H9 (cell line): ENCODE measurements at regions not wholly inside any gene's neighbourhood (a gene's known extent, or its start where the extent isn't known, plus 50 kb on each side); places are given as distances from the start of the nearest gene placed in this dataset.

Experiments used
- DNase-seq: peaks from one replicate; pipeline ENCODE4 v3.0.0-alpha.2; 2017
- H2AFZ ChIP-seq: one replicate; pipeline ENCODE4 v1.6.1; 2013; ENCODE audit warnings: mild to moderate bottlenecking, low read length, control low read depth, moderate library complexity
- H2AK5ac ChIP-seq: 2 replicates; pipeline ENCODE4 v1.6.1; 2013; ENCODE audit warnings: low read length, control low read depth, mixed read lengths; ENCODE audit not compliant: insufficient read length
- H2BK120ac ChIP-seq: one replicate; pipeline ENCODE4 v1.6.1; 2013; ENCODE audit warnings: low read depth, mild to moderate bottlenecking, low read length, control low read depth, inconsistent platforms; ENCODE audit not compliant: poor library complexity, severe bottlenecking
- H2BK12ac ChIP-seq: 2 replicates; pipeline ENCODE4 v1.6.1; 2013; ENCODE audit warnings: low read length, control low read depth, mixed read lengths, low read depth; ENCODE audit not compliant: insufficient read length
- H2BK15ac ChIP-seq: 2 replicates; pipeline ENCODE4 v1.6.1; 2013; ENCODE audit warnings: low read depth, low read length, control low read depth
- H2BK20ac ChIP-seq: one replicate; pipeline ENCODE4 v1.6.1; 2013; ENCODE audit warnings: low read depth, mild to moderate bottlenecking, low read length, control low read depth, inconsistent platforms; ENCODE audit not compliant: poor library complexity, severe bottlenecking
- H2BK5ac ChIP-seq: 2 replicates; pipeline ENCODE4 v1.6.1; 2013; ENCODE audit warnings: low read length, control low read depth, mixed read lengths; ENCODE audit not compliant: insufficient read length
- H3K14ac ChIP-seq: 2 replicates; pipeline ENCODE4 v1.6.1; 2013; ENCODE audit warnings: low read length, control low read depth; ENCODE audit not compliant: insufficient read depth
- H3K18ac ChIP-seq: 2 replicates; pipeline ENCODE4 v1.6.1; 2013; ENCODE audit warnings: low read depth, mild to moderate bottlenecking, mixed read lengths, low read length, control low read depth; ENCODE audit not compliant: insufficient read length
- H3K23ac ChIP-seq: 2 replicates; pipeline ENCODE4 v1.6.1; 2013; ENCODE audit warnings: low read length, control low read depth, mixed read lengths, low read depth; ENCODE audit not compliant: insufficient read length
- H3K23me2 ChIP-seq: 2 replicates; pipeline ENCODE4 v1.6.1; 2013; ENCODE audit warnings: low read depth, mild to moderate bottlenecking, mixed read lengths, low read length, control low read depth; ENCODE audit not compliant: insufficient read length, poor library complexity, severe bottlenecking
- H3K27ac ChIP-seq: 2 replicates; pipeline ENCODE4 v1.5.1; 2013; ENCODE audit warnings: low read length, control low read depth, mixed read lengths, low read depth; ENCODE audit not compliant: insufficient read length
- H3K27me3 ChIP-seq: 2 replicates; pipeline ENCODE4 v1.6.1; 2013; ENCODE audit warnings: low read length, control low read depth, inconsistent platforms; ENCODE audit not compliant: insufficient read depth
- H3K4ac ChIP-seq: 2 replicates; pipeline ENCODE4 v1.6.1; 2013; ENCODE audit warnings: low read depth, mild to moderate bottlenecking, control low read depth, inconsistent platforms, low read length, moderate library complexity
- H3K4me1 ChIP-seq: 2 replicates; pipeline ENCODE4 v1.6.1; 2013; ENCODE audit warnings: low read length, control low read depth, inconsistent platforms; ENCODE audit not compliant: insufficient read depth
- H3K4me2 ChIP-seq: 2 replicates; pipeline ENCODE4 v1.6.1; 2013; ENCODE audit warnings: low read length, control low read depth, mixed read lengths; ENCODE audit not compliant: insufficient read length, insufficient read depth
- H3K56ac ChIP-seq: 2 replicates; pipeline ENCODE4 v1.6.1; 2013; ENCODE audit warnings: low read depth, mild to moderate bottlenecking, mixed read lengths, low read length, control low read depth; ENCODE audit not compliant: insufficient read length
- H3K79me1 ChIP-seq: 2 replicates; pipeline ENCODE4 v1.6.1; 2013; ENCODE audit warnings: low read depth, mild to moderate bottlenecking, moderate library complexity, low read length, control low read depth, inconsistent platforms; ENCODE audit not compliant: insufficient read depth, poor library complexity, severe bottlenecking
- H3K79me2 ChIP-seq: 2 replicates; pipeline ENCODE4 v1.6.1; 2013; ENCODE audit warnings: low read length, control low read depth, inconsistent platforms; ENCODE audit not compliant: insufficient read depth
- H3K9ac ChIP-seq: 2 replicates; pipeline ENCODE4 v1.6.1; 2013; ENCODE audit warnings: low read length, control low read depth, mixed read lengths; ENCODE audit not compliant: insufficient read length; ENCODE audit errors: extremely low read depth
- H3K9me3 ChIP-seq: one replicate; pipeline ENCODE4 v1.6.1; 2013; ENCODE audit warnings: low read depth, low read length, inconsistent platforms; ENCODE audit not compliant: control insufficient read depth
- H3T11ph ChIP-seq: one replicate; pipeline ENCODE4 v1.6.1; 2013; ENCODE audit warnings: mild to moderate bottlenecking, low read length, control low read depth, inconsistent platforms
- H4K20me1 ChIP-seq: one replicate; pipeline ENCODE4 v1.6.1; 2013; ENCODE audit not compliant: control insufficient read depth, insufficient read length, insufficient read depth
- H4K5ac ChIP-seq: 2 replicates; pipeline ENCODE4 v1.6.1; 2013; ENCODE audit warnings: low read depth, mild to moderate bottlenecking, mixed read lengths, low read length, control low read depth; ENCODE audit not compliant: insufficient read length
- H4K8ac ChIP-seq: replicated peaks from 2 replicates; pipeline ENCODE4 v1.6.1; 2013; ENCODE audit warnings: low read length, control low read depth, mixed read lengths, low read depth; ENCODE audit not compliant: insufficient read length
- H4K91ac ChIP-seq: 2 replicates; pipeline ENCODE4 v1.6.1; 2013; ENCODE audit warnings: low read depth, mild to moderate bottlenecking, moderate library complexity, mixed read lengths, low read length, control low read depth; ENCODE audit not compliant: insufficient read length
- H3K27ac Mint-ChIP-seq, 3 experiments: 2 replicates in 2 of 3; 3 replicates in 1 of 3; pipeline ENCODE4 v1.8.0; 2020 to 2021; ENCODE audit warnings: mixed read lengths in 3 of 3, mild to moderate bottlenecking in 1 of 3, moderate library complexity in 1 of 3
- H3K27me3 Mint-ChIP-seq: 2 replicates; pipeline ENCODE4 v1.8.0; 2021; ENCODE audit warnings: low read depth, mild to moderate bottlenecking, moderate library complexity, mixed read lengths
- H3K36me3 Mint-ChIP-seq, 3 experiments: 2 replicates in 2 of 3; 3 replicates in 1 of 3; pipeline ENCODE4 v1.8.0; 2020 to 2021; ENCODE audit warnings: low read depth in 3 of 3, mixed read lengths in 3 of 3; ENCODE audit not compliant: insufficient read depth in 1 of 3
- H3K4me1 Mint-ChIP-seq, 2 experiments: 2 replicates each; pipeline ENCODE4 v1.8.0; 2020; ENCODE audit warnings: mixed read lengths in 2 of 2
- H3K4me3 Mint-ChIP-seq, 2 experiments: 2 replicates in 1 of 2; 3 replicates in 1 of 2; pipeline ENCODE4 v1.8.0; 2020 to 2021; ENCODE audit warnings: mild to moderate bottlenecking in 2 of 2, mixed read lengths in 2 of 2, moderate library complexity in 1 of 2
- H3K9me3 Mint-ChIP-seq, 2 experiments: 2 replicates in 1 of 2; 3 replicates in 1 of 2; pipeline ENCODE4 v1.8.0; 2020; ENCODE audit warnings: mild to moderate bottlenecking in 2 of 2, mixed read lengths in 2 of 2, moderate library complexity in 1 of 2
- WGBS: extraction: QIAGEN DNeasy Blood & Tissue Kit; methylation state at CpG from one replicate; pipeline ENCODE4 v1.1.7; 2013; ENCODE audit warnings: missing lambda C conversion rate, low lambda C conversion rate, mixed read lengths; ENCODE audit not compliant: insufficient read length; ENCODE audit errors: extremely low coverage; 5-methylcytosine and 5-hydroxymethylcytosine counted together
- TF ChIP-seq, protein P1 (sequence below): fragments of 200-600 bp; sonication (generic); conservative IDR thresholded peaks from 3 replicates; pipeline ENCODE4 v1.8.0; 2021; ENCODE audit warnings: antibody characterized with exemption, mild to moderate bottlenecking

DNA sequence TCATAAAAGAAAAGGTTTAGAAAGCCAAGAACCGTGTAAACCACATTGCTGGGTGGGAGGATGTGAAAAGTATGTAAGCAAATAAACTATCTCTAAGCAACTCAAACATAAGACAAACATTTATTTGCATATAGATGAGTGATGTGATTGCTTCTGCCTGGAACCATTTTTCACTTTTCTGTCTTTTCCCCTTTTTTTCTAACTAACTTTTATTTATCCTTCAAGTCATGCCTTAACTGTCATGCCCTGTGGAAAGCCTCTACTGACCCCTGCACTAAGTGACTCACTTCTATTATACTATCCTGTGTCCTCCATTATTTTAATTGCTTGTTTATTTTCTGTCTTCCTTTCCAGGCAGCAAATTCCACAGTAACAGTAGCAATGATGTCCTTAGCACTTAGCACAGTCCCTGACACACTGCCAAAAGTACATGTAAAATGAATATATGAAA is 87.5 kb upstream of the CTAGE1 start:
- Histone ChIP-seq H2BK20ac (no peak overlapping the region), H3K27ac (no peak overlapping the region), H3K27me3 (no peaks in the 10 kb centered on the region), H3K56ac (no peak overlapping the region), H2BK120ac (no peak overlapping the region), H3K79me2 (no peaks in the 10 kb centered on the region), H4K8ac (no peak overlapping the region), H3T11ph (no peak overlapping the region), H3K23ac (no peak overlapping the region), H3K9ac (no peak overlapping the region), H4K20me1 (no peaks in the 10 kb centered on the region), H3K9me3 (no peaks in the 10 kb centered on the region), H2BK15ac (no peak overlapping the region), H2BK5ac (no peak overlapping the region), H3K14ac (no peak overlapping the region), H3K18ac (no peak overlapping the region), H3K4me2 (no peak overlapping the region), H2AFZ (no peak overlapping the region), H2AK5ac (no peak overlapping the region), H2BK12ac (no peak overlapping the region), H4K91ac (no peak overlapping the region), H3K4me1 (no peaks in the 10 kb centered on the region), H4K5ac (no peak overlapping the region), H3K4ac (no peak overlapping the region), H3K79me1 (no peaks in the 10 kb centered on the region), H3K23me2 (no peaks in the 10 kb centered on the region)
- TF ChIP-seq, protein P1, sequence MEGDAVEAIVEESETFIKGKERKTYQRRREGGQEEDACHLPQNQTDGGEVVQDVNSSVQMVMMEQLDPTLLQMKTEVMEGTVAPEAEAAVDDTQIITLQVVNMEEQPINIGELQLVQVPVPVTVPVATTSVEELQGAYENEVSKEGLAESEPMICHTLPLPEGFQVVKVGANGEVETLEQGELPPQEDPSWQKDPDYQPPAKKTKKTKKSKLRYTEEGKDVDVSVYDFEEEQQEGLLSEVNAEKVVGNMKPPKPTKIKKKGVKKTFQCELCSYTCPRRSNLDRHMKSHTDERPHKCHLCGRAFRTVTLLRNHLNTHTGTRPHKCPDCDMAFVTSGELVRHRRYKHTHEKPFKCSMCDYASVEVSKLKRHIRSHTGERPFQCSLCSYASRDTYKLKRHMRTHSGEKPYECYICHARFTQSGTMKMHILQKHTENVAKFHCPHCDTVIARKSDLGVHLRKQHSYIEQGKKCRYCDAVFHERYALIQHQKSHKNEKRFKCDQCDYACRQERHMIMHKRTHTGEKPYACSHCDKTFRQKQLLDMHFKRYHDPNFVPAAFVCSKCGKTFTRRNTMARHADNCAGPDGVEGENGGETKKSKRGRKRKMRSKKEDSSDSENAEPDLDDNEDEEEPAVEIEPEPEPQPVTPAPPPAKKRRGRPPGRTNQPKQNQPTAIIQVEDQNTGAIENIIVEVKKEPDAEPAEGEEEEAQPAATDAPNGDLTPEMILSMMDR: no peak
- Mint-ChIP-seq H3K27ac (no peak overlapping the region), H3K9me3 (peaks cover 4 to 6% of the 10 kb centered on the region in 2 experiments; a peak in 3 of 5 replicates), H3K4me1 (no peaks in the 10 kb centered on the region), H3K4me3 (no peak overlapping the region), H3K27me3 (no peaks in the 10 kb centered on the region), H3K36me3 (peaks cover 0 to 4% (median 0%) of the 10 kb centered on the region in 3 experiments; a peak in 1 of 7 replicates)
- WGBS: no CpG with 5 or more reads among the region's 1 CpG
- DNase-seq: no peak
